DMS53 treated with DMSO at 0.1 percent for 48 hours (cell line): ENCODE measurements at regions not wholly inside any gene's neighbourhood (a gene's known extent, or its start where the extent isn't known, plus 50 kb on each side); places are given as distances from the start of the nearest gene placed in this dataset.
"Not testable (repeated sequence)": the region's sequence is repeated elsewhere in the genome, so short reads cannot be mapped to it uniquely, and the experiment has no call there.

ENCODE experiments used
- DNase-seq: peaks from one replicate; lab custom pipeline; 2025; ENCODE audit not compliant: unreplicated experiment; lab: John Stamatoyannopoulos, UW

DNA sequence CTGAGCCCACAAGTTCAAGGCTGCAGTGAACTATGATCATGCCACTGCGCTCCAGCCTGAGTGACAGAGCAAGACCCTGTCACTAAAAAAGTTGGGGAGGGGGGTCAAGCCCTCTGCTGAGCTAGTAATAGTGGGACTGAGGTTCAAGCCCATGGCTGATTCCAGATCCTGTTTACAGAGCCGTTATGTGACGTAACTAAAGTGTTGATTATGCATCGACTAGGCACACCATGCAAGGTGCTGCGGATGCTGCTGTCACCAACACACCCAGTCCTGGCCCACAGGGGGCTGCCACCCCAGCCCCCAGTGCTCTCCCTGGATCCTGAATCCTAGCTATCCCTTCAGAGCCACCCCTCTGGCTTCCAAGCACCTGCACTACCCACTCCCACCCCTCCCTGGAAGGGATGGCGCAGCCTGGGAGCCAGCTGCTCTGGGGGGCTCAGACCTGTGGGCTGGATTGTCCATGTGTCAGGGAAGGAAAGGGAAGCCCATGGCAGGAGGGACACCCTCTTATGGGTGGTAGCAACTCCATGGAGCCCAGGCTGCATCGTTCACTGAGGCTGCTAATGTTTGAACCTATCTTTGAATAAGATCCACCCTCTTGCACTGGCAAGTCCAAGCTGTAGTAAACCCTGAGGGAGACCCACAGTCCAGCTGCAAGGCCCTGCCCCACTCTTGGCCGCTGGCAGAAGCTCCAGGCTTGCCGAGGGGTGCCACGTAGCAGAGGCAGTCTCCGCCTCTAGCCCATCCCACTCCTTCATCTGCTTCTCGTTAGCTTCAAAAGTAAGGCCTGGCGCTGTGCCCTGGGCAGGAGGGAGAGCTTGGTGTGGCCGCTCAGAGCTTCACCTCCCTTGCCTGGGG is 95.0 kb downstream of the SNX5 start:
- DNase-seq, result peak; percentile 16

DNA sequence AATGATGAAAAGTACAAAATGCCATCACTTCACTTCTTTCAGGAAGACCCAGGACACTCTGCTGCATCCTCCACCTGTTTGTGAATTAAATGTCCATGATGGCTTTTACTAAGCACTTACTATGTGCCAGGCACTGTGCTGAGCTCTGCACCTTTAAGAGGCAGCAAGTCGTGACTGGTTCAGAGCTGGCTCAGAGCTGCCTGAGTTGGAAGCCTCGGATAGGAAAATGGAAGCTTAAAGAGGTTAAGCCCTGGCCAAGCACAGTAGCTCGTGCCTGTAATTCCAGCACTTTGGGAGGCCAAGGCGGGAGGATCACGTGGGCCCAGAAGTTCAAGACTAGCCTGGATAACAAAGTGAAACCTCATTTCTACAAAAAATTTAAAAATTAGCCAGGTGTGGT is 95.6 kb downstream of the SNX5 start:
- DNase-seq, result no peak

DNA sequence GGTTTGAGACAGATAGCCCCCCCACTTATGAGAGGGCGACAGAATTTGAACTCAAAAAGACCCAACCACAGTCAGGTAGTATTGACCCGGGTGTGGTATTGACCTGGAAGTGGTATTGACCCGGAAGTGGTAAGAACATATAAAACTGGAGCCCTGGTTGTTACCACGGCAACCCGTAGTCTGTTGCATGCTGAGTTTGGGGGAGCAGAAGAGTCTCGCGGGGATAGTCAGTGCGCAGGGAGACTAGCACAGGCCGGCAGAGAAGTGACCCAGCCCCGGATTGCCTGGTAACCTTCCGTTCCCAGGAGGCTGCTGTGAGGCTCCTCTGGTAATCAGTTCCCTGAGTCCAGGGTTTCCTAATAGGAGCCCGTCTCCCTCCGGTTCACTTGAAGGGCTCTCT is 96.2 kb downstream of the SNX5 start:
- no peak for DNase-seq

DNA sequence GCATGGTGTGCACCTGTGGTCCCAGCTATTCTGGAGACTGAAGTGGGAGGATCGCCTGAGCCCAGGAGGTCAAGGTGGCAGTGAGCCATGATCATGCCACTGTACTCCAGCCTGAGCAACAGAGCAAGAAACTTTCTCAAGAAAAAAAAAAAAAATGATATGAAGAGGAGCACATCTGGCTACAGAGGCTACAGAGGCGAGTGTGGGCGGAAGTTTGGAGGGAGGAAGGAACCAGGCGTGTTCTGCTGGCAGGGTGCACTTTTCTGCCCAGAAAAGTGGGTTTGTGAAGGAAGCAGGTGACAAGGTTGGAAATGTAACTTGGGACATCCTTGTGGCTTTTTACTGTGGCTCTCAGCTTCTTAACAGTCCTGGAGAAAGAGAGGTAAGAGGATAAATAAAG is 96.7 kb downstream of the SNX5 start:
- no peak for DNase-seq

DNA sequence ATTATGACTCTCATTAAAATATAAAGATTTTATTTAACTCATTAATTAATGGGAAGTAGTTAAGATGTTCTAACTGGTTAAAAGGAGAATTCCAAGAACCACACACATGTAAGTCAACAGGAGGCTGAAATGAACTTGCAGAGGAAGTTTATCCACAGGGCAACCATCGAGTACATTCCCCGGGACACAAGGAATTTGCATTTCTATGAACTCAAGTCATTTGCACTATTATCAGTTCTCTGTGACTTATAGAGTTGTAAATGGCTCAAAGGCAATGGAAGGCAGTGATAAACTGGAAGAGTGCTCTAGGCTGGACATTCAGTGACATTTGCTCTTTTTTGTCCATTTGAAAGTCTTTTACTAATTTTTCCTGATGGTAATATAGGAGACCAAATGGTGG is 97.4 kb downstream of the SNX5 start:
- no peak for DNase-seq

DNA sequence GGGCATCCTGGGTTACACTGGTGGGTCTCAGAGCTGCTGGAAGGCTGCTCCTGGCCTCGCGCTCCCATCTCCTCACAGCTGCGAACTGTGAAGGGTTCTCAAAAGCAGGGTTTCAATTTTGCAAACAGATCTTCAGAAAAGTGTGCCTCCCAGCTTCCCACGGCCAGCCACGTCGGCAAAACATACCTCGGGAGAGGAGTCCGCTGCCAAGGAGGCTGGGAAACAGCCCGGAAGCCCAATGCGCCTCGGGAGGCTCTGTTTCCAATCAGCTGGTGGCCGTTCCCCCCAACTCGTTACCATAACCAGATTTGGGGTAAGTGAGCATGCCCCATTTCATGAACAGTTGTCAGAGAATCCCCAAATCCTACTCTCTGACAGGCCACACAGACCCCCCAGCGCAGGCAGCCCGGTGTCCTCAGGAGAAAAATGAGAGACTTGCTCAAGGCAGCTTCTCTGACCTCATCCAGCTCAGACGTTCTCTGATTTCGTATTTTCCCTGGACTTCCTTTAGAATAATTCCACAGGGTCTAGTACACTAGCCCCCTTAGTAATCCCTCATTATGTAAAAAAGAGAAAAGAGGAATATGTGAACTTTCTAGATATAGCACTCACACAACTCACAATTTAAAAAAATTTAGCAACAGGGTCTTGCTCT is 98.4 kb downstream of the SNX5 start:
- DNase-seq, result no peak

DNA sequence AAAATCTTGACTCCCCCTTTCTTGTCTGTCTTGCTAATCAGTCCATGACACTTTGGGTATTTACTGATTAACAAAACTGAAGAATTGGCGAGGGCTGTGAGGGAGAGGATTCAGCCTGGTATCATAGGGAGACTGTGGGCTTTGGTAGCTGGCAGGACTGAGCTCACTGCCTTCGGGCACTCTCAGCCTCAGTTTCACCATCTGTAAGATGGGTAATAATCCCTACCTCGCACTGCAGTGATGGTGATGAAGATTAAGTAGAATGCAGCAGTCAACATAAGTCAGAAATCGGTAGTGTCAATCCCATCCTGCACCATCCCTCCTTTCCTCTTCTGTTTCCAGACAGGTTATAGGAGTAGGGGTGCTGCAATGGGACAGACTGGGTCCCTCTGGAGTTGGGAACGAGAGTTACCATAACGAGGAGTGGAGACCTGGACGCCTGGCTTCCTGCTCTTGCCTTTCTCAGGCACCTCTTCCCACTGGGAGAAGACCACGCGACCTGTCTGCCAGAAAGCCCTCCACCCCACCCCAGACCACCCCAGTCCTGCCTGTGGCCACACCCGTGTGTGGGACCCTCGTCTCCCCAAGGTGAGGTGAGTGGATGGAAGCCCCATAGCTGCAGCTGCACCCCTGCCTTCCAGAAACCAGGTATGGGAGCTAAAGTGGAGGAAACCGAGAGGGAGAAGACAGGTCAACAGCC is 99.1 kb downstream of the SNX5 start:
- DNase-seq, result no peak

DNA sequence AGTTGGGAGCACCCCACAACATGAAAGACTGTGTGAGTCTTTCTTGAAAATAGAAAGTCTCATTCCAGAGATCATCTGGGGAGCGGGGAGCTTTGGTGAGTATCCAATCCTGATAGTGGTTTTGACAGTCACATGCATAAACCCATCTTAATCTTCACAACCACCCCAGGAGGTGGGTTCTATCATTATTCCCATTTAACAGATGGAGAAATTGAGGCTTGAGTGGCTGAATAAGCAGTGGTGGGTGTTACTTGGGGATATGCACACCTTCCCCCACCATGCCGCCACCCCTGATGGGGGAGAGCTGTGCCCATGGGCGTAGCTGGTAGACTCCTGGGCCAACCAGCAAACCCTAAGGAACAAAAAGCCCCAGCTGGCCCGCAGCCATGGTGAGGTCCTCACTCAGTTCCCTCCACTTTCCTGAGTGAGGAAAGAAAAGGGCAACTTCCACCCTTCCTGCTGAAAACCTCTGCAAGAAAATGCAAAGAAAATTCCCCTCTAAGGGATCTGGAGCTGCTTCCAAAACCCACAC is 99.8 kb downstream of the SNX5 start:
- DNase-seq, result no peak

DNA sequence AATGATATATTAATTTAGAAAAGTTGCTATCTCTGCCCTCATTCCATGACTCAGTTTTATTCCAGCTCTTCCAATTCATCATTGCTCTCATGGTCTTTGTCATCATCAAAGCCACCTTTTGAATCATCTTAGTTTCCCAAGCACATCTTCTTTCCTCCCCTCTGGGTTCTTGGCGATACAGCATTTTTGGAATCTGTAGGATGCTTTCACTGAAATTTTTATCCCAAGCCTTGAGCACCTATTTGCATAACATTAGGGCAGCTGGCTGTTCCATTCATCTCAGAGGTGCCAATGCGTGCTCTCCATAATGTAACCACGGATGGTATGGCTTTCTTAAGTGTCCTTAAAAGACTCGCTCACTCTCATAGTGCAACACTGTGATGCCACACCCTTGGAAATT is 100.4 kb downstream of the SNX5 start:
- no peak for DNase-seq

DNA sequence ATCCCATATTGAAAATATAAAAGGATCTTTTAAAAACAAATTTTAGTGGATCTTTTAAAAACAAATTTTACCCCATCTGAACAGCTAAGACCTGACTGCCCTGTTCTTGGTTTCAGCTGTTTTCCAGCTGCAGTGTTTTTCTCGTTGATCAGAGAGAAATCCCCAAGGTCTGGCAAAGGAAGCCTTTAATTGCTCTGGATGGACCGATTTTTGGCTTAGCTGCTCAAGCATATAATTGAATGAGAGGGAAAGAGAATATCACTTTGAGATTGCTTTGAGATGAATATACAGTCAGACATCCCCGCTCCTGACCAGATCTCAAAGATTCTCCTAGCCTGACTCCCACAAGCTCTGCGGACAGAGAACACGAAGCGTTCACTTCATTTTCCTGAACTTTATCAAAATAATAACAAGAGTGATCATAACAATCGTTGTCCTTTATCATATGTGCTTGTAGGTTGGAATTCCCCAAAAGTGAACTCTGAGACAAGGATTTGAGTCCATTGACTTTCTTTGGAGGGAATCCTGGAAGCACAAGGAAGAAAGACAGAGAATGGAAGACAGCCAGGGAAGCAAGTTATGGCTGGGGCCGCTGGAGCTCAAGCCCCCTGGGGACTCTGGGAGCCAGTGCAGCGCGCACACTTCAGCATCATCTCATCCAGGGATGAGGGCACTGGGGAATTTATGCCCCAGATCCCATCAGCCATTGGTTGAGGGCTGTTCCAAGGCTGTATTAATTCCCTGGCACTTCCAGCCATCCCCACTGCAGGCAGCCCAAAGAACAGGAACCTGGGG is 101.3 kb downstream of the SNX5 start:
- no peak for DNase-seq

DNA sequence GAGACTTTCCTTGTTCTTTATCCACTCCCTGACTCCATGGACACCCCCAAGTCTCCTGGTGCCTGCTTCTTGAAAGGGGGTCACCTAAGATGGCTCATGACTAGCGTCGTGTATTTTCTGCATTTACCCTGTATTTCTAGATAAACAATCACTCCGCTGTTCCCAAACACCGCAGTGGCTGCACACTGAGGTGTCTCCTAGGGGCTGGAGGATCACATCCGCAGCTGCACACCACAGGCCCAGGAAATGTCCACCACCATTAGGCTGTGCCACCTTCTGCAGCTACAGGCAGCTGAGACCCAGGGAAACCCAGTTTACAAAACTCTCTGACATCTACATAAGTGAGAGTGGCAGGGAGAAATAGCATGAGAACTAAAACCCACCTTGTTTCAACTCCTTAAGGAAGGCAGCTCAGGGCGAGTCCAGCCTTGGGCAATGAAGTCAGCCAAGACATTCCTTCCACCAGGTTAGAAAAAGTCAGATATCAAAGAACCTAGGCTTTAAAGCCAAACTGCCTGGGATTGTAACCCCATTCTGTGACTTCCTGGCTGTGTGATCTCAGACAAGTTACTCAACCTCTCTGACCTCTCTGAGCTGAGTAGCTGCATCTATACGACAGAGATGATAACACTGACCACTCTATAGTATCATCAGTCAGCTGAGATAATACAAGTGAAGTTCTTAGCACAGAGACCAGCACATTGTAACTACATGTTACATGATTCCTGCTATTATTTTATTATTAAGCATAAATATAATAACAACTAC is 102.2 kb downstream of the SNX5 start:
- DNase-seq, result no peak

DNA sequence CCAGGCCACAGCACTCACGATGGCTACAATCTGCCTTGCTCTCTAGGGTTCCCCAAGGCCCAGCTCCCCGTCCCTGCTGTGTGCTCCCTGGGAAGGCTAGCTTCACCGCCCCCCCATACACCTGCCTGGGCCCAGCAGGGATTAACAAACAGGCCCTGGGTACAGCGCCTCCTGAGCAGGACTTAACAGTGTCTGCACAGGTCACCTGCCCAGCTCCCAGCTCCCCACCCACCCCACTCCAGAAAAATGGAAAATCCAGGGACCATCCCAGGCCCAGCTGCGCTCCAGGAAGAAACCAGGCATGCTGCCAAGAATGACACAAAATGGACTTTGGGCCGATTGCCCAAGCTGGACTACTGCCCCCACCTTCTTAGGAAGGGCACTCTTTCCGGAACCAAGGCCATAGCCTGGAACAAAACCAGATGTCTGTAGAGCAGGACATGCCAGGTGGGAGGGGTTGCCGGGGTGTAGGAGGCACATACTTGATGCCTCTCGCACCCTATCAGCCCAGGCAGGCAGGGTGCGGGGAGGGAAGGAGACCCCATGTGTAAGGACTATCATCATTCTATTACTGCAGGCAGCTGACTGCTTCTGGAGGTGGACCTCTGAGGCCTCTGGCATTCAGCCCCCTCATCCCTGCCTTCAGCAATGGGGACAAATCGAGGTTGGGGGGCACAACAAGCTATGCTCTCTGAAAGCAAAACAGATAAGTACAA is 104.9 kb downstream of the SNX5 start:
- peak; percentile 8 for DNase-seq

DNA sequence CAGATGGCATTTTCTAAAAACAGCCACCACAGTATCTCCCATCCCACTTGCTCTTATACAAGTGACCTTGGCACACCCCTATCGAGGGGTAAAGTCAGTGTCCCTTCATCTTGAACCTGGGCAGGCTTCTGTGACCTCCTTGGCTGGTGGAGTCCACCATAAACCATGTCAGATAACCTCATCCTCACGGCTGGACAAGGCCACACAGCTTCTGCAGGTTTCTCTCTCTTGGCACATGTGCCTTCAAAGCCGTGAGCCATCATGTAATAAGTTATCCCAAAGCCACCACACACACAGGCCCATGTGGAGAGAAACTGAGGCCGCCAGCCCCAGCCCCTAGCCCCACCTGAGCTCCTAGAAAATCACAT is 105.4 kb downstream of the SNX5 start:
- DNase-seq, result no peak

DNA sequence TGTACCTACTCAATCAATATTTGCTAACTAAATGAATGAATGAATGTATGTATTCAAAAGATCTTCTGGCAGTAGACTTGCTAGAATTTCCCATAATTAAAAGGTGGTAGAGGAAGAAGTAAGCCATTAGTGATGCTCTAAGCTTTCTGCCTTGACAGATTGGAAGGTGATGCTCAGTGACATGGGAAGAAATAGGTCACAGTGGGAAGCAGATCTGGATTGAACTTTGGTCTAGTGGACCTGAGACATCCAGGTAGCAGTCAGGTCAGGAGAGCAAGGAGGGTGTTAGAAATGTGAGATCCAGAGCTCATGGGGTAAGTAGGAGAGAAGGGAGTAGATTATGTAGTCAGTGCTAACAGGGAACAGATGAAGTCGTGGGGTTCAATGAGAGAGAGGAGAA is 106.4 kb downstream of the SNX5 start:
- no peak for DNase-seq

DNA sequence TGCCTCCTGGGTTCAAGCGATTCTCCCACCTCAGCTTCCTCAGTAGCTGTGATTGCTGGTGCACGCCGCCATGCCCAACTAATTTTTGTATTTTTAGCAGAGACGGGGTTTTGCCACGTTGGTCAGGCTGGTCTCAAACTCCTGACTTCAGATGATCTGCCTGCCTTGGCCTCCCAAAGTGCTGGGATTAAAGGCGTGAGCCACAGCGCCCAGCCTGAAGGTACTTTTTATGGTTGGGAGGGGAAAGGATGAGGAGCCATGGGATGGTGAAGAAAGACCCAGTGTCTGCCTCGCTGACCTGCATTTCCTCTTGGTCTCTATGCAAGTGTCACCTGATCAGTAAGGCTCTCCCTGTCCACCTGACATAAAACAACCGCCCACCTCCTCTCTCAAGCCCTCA is 107.0 kb downstream of the SNX5 start:
- DNase-seq, result not testable (repeated sequence)

DNA sequence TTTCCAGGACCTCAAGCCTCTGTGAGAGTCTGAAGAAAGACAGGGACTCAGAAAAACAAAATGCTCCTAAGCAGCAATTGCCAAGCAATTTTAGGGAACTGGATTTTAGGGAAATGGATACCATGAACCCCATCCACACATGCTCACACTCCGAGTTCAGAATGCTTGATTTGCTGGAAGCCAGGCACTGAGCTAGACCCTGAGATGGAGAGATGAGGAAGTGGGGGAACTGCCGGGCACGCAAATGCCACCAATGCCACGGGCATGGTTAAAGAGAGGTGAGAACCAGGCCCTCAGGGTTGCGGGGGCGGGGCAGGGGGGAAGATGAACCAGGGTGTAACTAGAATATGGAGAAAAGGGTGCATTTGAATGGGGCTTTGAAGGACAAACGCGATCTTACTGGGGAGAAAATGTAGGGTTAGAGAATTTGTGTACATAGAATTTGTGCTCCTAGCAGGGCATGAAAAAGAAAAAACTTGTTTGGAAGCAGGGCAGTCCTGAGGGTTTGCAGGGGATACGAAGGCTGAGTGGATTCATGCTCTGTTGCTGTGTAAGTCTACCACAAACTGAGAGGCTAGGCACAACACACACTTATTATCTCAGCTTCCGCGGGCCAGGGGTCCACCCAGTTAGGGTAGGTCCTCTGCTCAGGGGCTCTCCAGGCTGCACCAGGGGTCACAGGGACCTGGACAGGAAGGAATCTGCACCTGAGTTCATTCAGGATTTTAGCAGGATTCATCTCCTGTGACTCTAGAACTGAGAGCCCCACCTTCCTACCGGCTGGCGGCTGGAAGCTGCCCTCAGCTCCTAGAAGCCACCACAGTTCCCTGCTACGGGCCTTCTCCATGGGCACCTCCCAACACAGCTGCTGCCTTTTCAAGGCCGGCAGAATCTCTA is 108.0 kb downstream of the SNX5 start:
- no peak for DNase-seq

DNA sequence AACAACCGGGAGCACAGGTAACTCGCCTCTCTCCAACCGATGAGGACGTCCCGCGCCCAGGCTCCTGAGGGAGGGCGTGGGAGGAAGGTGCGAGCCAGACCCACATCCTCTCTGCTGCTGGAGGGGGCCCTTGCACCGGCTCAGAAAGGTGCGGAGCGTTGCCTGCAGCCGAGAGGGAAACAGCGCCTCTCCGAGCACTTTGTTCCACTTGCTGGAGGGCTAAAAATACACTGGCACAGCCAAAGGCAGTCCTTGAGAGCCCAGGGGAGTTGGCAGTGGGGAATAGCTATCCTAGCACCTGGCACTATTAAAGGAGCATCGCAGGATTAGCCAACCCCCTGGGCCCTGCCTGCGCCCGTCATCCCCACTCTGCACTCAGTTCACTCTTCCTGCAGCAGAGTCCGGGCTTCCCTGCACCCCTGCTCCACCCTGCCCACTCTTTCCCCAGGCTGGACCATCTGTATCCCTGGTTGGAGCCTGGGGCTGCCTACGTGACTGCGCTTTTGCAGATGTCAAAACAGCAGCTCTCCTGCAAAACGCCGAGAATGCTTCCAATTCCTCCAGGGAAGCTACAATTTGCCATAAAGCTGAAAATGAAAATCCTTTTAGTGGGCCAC is 108.9 kb downstream of the SNX5 start:
- peak; percentile 28 for DNase-seq

DNA sequence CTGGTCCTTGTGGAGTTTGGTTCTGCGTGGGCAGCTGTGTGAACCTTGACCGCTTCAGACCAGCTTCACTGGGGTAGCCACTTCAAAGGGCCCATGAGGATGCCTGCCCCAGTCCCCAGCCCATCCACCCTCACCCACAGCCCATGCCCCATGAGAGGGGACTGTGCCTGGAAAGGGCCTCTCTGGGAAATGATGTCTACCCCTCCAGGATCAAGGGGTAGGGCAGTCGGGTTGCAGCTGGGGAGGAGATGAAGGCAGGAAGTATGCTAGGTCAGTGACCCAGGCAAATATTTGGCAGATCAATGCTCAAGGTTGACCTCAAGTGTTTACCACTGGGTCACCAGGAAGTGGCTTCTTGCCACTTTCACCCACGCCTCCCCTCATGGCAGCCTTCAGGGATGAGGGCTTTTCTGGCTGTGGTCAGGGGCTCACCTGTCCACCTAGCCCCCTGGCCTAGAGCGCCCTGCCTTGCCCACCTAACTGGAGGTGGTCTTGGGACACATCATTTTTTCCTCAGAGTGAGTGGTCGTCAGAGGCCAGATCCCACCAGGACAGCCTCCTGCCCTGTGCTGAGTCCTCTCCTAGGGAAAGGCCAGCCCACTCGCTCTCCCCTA is 109.5 kb downstream of the SNX5 start:
- DNase-seq, result peak; percentile 76
